H1 (cell line): ENCODE measurements at regions not wholly inside any gene's neighbourhood (a gene's known extent, or its start where the extent isn't known, plus 50 kb on each side); places are given as distances from the start of the nearest gene placed in this dataset.

Source experiments
- CTCF ChIA-PET: fragments of 300-600 bp; sonication (Branson Sonifier 250); formaldehyde crosslinking; loops from one replicate; lab custom pipeline; 2021; ENCODE audit not compliant: partially characterized antibody; lab: Charles Lee
- POLR2A ChIA-PET: fragments of 300-600 bp; sonication (Branson Sonifier 250); formaldehyde crosslinking; loops from one replicate; lab custom pipeline; 2021; ENCODE audit warnings: inconsistent platforms; ENCODE audit not compliant: partially characterized antibody; lab: Charles Lee
- DNase-seq, 2 experiments: peaks; one replicate each; pipeline versions ENCODE4 v3.0.0 to v3.0.0-alpha.2; 2010 to 2022; ENCODE audit warnings: low spot score in 2 of 2, low read depth in 1 of 2, mixed read lengths in 1 of 2
- FAIRE-seq: peaks from 2 replicates; lab custom pipeline; 2011; peaks lifted over from hg19 to GRCh38; lab: Jason Lieb, UNC
- H2AFZ ChIP-seq: 2 replicates; pipeline ENCODE4 v1.8.1; 2012; ENCODE audit warnings: low read length, inconsistent platforms
- H2AK5ac ChIP-seq: 2 replicates; pipeline ENCODE4 v1.6.1; 2013; ENCODE audit warnings: low read depth, low read length
- H2BK120ac ChIP-seq: replicated peaks from 2 replicates; pipeline ENCODE3; 2013; ENCODE audit warnings: low read depth, low read length, inconsistent platforms
- H2BK12ac ChIP-seq: 2 replicates; pipeline ENCODE4 v1.6.1; 2013; ENCODE audit warnings: low read depth, low read length
- H2BK15ac ChIP-seq: 2 replicates; pipeline ENCODE4 v1.6.1; 2013; ENCODE audit warnings: low read length
- H2BK20ac ChIP-seq: 2 replicates; pipeline ENCODE4 v1.6.1; 2013; ENCODE audit warnings: low read length
- H2BK5ac ChIP-seq: 2 replicates; pipeline ENCODE4 v1.6.1; 2013; ENCODE audit warnings: low read depth, low read length
- H3K14ac ChIP-seq: 2 replicates; pipeline ENCODE4 v1.6.1; 2013; ENCODE audit warnings: inconsistent platforms; ENCODE audit not compliant: insufficient read length
- H3K18ac ChIP-seq: 2 replicates; pipeline ENCODE4 v1.6.1; 2013; ENCODE audit warnings: low read length; ENCODE audit errors: extremely low read depth
- H3K23ac ChIP-seq: 2 replicates; pipeline ENCODE4 v1.6.1; 2013; ENCODE audit warnings: inconsistent platforms; ENCODE audit not compliant: insufficient read length
- H3K23me2 ChIP-seq: 2 replicates; pipeline ENCODE4 v1.6.1; 2013; ENCODE audit warnings: low read depth, low read length
- H3K27ac ChIP-seq: 2 replicates; pipeline ENCODE4 v1.6.1; 2011; ENCODE audit warnings: low read depth, low read length, inconsistent platforms
- H3K27me3 ChIP-seq, 4 experiments: replicated peaks in 1 of 4; 1 replicate in 1 of 4; 2 replicates in 3 of 4; pipeline versions ENCODE4 v1.6.1 to v1.8.1; 2011 to 2013; ENCODE audit warnings: low read length in 3 of 4, mild to moderate bottlenecking in 3 of 4, inconsistent platforms in 2 of 4, mixed read lengths in 2 of 4, moderate library complexity in 1 of 4; ENCODE audit not compliant: control insufficient read depth in 3 of 4, insufficient read depth in 3 of 4; ENCODE audit errors: extremely low read depth in 1 of 4
- H3K36me3 ChIP-seq, 4 experiments: 2 replicates each; pipeline versions ENCODE4 v1.6.1 to v1.8.1; 2011 to 2013; ENCODE audit warnings: mild to moderate bottlenecking in 4 of 4, low read length in 3 of 4, moderate library complexity in 2 of 4, control low read depth in 1 of 4, inconsistent platforms in 1 of 4; ENCODE audit not compliant: insufficient read depth in 4 of 4, control insufficient read depth in 2 of 4
- H3K4ac ChIP-seq: replicated peaks from 2 replicates; pipeline ENCODE3; 2013; ENCODE audit warnings: low read length, low read depth, mixed read lengths, inconsistent platforms; ENCODE audit not compliant: insufficient read length
- H3K4me1 ChIP-seq, 4 experiments: replicated peaks in 1 of 4; 1 replicate in 1 of 4; 2 replicates in 3 of 4; pipeline versions ENCODE4 v1.6.1 to v1.8.1; 2011 to 2013; ENCODE audit warnings: low read length in 3 of 4, inconsistent platforms in 2 of 4, mixed read lengths in 1 of 4; ENCODE audit not compliant: insufficient read depth in 4 of 4, control insufficient read depth in 3 of 4
- H3K4me2 ChIP-seq, 2 experiments: 2 replicates each; pipeline versions ENCODE4 v1.6.1 to v1.8.1; 2011 to 2013; ENCODE audit warnings: low read depth in 2 of 2, low read length in 2 of 2, control low read depth in 1 of 2, inconsistent platforms in 1 of 2, mild to moderate bottlenecking in 1 of 2; ENCODE audit not compliant: insufficient read depth in 1 of 2
- H3K4me3 ChIP-seq, 4 experiments: fragments of 200-600, 300-600 bp in 1 of 4; sonication (generic), shearing (Covaris generic), sonication (Bioruptor Twin) in 1 of 4; 2 replicates each; pipeline versions ENCODE4 v1.5.1 to v1.8.1; 2011 to 2016; ENCODE audit warnings: low read length in 4 of 4, low read depth in 3 of 4, control low read depth in 2 of 4, inconsistent platforms in 2 of 4, mild to moderate bottlenecking in 2 of 4, mixed read lengths in 1 of 4, moderate library complexity in 1 of 4; ENCODE audit not compliant: insufficient read depth in 2 of 4; ENCODE audit errors: extremely low read depth in 1 of 4
- H3K56ac ChIP-seq: replicated peaks from 2 replicates; pipeline ENCODE3; 2013; ENCODE audit warnings: low read depth, mild to moderate bottlenecking, mixed read lengths, low read length, inconsistent platforms; ENCODE audit not compliant: insufficient read length
- H3K79me1 ChIP-seq: 2 replicates; pipeline ENCODE4 v1.6.1; 2013; ENCODE audit warnings: low read depth, low read length, control low read depth
- H3K79me2 ChIP-seq, 2 experiments: 2 replicates each; pipeline versions ENCODE4 v1.6.1 to v1.8.1; 2012 to 2013; ENCODE audit warnings: low read length in 2 of 2, mild to moderate bottlenecking in 2 of 2, inconsistent platforms in 1 of 2; ENCODE audit not compliant: insufficient read depth in 2 of 2, control insufficient read depth in 1 of 2
- H3K9ac ChIP-seq, 4 experiments: replicated peaks in 1 of 4; 1 replicate in 1 of 4; 2 replicates in 3 of 4; pipeline versions ENCODE4 v1.6.1 to v1.8.1; 2011 to 2013; ENCODE audit warnings: low read depth in 3 of 4, low read length in 3 of 4, control low read depth in 2 of 4, mild to moderate bottlenecking in 2 of 4, moderate library complexity in 2 of 4, inconsistent platforms in 1 of 4; ENCODE audit errors: extremely low read depth in 1 of 4
- H3K9me3 ChIP-seq, 2 experiments: 2 replicates each; pipeline versions ENCODE4 v1.6.1 to v1.8.1; 2012 to 2013; ENCODE audit warnings: mild to moderate bottlenecking in 2 of 2, moderate library complexity in 2 of 2, control low read depth in 1 of 2, inconsistent platforms in 1 of 2, low read depth in 1 of 2, low read length in 1 of 2, mixed read lengths in 1 of 2; ENCODE audit not compliant: insufficient read depth in 2 of 2
- H4K20me1 ChIP-seq, 2 experiments: replicated peaks in 1 of 2; 2 replicates each; pipeline versions ENCODE3 to v1.8.1; 2011 to 2013; ENCODE audit warnings: inconsistent platforms in 2 of 2, low read length in 2 of 2, mild to moderate bottlenecking in 1 of 2; ENCODE audit not compliant: insufficient read depth in 2 of 2, control insufficient read depth in 1 of 2
- H4K5ac ChIP-seq: 2 replicates; pipeline ENCODE4 v1.6.1; 2013; ENCODE audit warnings: low read length, low read depth, mixed read lengths, inconsistent platforms; ENCODE audit not compliant: insufficient read length
- H4K8ac ChIP-seq: 2 replicates; pipeline ENCODE4 v1.8.0; 2013; ENCODE audit warnings: mild to moderate bottlenecking, moderate library complexity, low read length, inconsistent platforms; ENCODE audit not compliant: insufficient read depth; ENCODE audit errors: extremely low read depth
- H4K91ac ChIP-seq: replicated peaks from 2 replicates; pipeline ENCODE3; 2013; ENCODE audit warnings: low read length, mixed read lengths, inconsistent platforms; ENCODE audit not compliant: insufficient read length
- JUND ChIP-seq: IDR thresholded peaks from 2 replicates; pipeline ENCODE4 v1.6.1; 2011; ENCODE audit warnings: mild to moderate bottlenecking, improper control_type of control experiment, low read length
- KDM5A ChIP-seq: fragments of 200-600 bp; IDR thresholded peaks from 2 replicates; pipeline ENCODE4 v1.7.1; 2012; ENCODE audit warnings: mild to moderate bottlenecking, low read length, inconsistent platforms, mixed read lengths

DNA sequence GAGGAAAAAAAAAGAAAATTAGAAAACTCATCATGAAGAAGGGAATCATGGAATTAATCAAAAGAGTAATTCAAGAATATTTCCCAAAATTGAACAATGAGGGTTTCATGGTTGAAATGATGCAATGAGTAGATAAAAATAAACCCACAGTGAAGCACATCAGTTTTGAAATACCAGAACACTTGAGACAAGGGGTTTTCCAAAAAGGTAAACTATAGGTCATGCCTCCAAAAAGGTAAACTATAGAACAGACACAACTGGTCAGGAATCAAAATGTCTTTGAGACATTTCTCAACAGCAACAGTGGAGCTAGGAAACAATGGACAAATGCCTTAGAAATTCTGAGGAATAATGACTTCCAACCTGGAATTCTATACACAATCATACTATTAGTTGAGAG lies 60.2 kb upstream of the PCSK5 start:
- Histone ChIP-seq H3K4me2 (no peak overlapping the region), H3K27me3 (no peaks in the 10 kb centered on the region), H3K79me1 (no peaks in the 10 kb centered on the region), H3K4me3 (no peak overlapping the region), H3K56ac (no peak overlapping the region), H3K23me2 (no peaks in the 10 kb centered on the region), H4K91ac (no peak overlapping the region), H3K9ac (no peak overlapping the region), H3K79me2 (no peaks in the 10 kb centered on the region), H2BK20ac (no peak overlapping the region), H3K36me3 (no peaks in the 10 kb centered on the region), H3K4me1 (no peaks in the 10 kb centered on the region), H3K14ac (no peak overlapping the region), H2BK120ac (no peak overlapping the region), H4K8ac (no peak overlapping the region), H3K18ac (no peak overlapping the region), H3K27ac (no peak overlapping the region), H3K9me3 (no peaks in the 10 kb centered on the region), H2AK5ac (no peak overlapping the region), H2AFZ (no peak overlapping the region), H2BK12ac (no peak overlapping the region), H4K20me1 (no peaks in the 10 kb centered on the region), H3K23ac (no peak overlapping the region), H4K5ac (no peak overlapping the region), H2BK15ac (no peak overlapping the region), H3K4ac (no peak overlapping the region), H2BK5ac (no peak overlapping the region)
- DNase-seq (no peak), FAIRE-seq (no peak)
- TF ChIP-seq JUND: no peak
- TF ChIP-seq KDM5A: no peak
- CTCF ChIA-PET: interaction anchor here (1.7 kb wide), 1 partner anchor 35 kb away, joined by 3 read pairs; no protein-coding TSS in a partner anchor
- POLR2A ChIA-PET: no interaction called here
